CD14-positive monocyte (primary cell): ENCODE measurements at regions not wholly inside any gene's neighbourhood (a gene's known extent, or its start where the extent isn't known, plus 50 kb on each side); places are given as distances from the start of the nearest gene placed in this dataset.

Experiments
- DNase-seq, 3 donors: peaks; one replicate each; pipeline ENCODE4 v3.0.0-alpha.2; 2011 to 2022
- H2AFZ ChIP-seq: 2 replicates; pipeline ENCODE4 v1.6.0; 2012; ENCODE audit warnings: mild to moderate bottlenecking, low read depth, low read length, inconsistent platforms; ENCODE audit not compliant: insufficient read depth, poor library complexity, severe bottlenecking
- H3K27ac ChIP-seq, 2 donors: 1 replicate in 1 of 2; 2 replicates in 1 of 2; pipeline ENCODE4 v1.5.1; 2012 to 2013; ENCODE audit warnings: low read length in 2 of 2, control low read depth in 1 of 2, inconsistent platforms in 1 of 2, low read depth in 1 of 2, mild to moderate bottlenecking in 1 of 2
- H3K27me3 ChIP-seq, 2 donors: one replicate each; pipeline versions ENCODE4 v1.6.0 to v1.6.1; 2011 to 2013; ENCODE audit warnings: low read length in 2 of 2; ENCODE audit not compliant: control insufficient read depth in 2 of 2, insufficient read depth in 2 of 2
- H3K36me3 ChIP-seq, 2 donors: replicated peaks in 1 of 2; 1 replicate in 1 of 2; 2 replicates in 1 of 2; pipeline versions ENCODE4 v1.5.1 to v1.6.1; 2012 to 2013; ENCODE audit warnings: low read length in 2 of 2, control low read depth in 1 of 2, inconsistent platforms in 1 of 2, mild to moderate bottlenecking in 1 of 2; ENCODE audit not compliant: insufficient read depth in 2 of 2, control insufficient read depth in 1 of 2
- H3K4me1 ChIP-seq, 2 donors: 1 replicate in 1 of 2; 2 replicates in 1 of 2; pipeline versions ENCODE4 v1.5.1 to v1.6.1; 2012 to 2013; ENCODE audit warnings: low read length in 2 of 2, control low read depth in 1 of 2, inconsistent platforms in 1 of 2, mild to moderate bottlenecking in 1 of 2, moderate library complexity in 1 of 2; ENCODE audit not compliant: insufficient read depth in 2 of 2, control insufficient read depth in 1 of 2
- H3K4me2 ChIP-seq: replicated peaks from 2 replicates; pipeline ENCODE3; 2012; ENCODE audit warnings: low read length, moderate library complexity, mild to moderate bottlenecking; ENCODE audit not compliant: poor library complexity, severe bottlenecking; ENCODE audit errors: extremely low read depth
- H3K4me3 ChIP-seq, 3 experiments: fragments of 200-600 bp in 1 of 3; sonication (generic) in 1 of 3; replicated peaks in 1 of 3; 1 replicate in 2 of 3; 2 replicates in 1 of 3; pipeline ENCODE4 v1.5.1; 2011 to 2013; ENCODE audit warnings: low read length in 3 of 3, mild to moderate bottlenecking in 3 of 3, control low read depth in 2 of 3, low read depth in 2 of 3, inconsistent platforms in 1 of 3, moderate library complexity in 1 of 3
- H3K79me2 ChIP-seq: 2 replicates; pipeline ENCODE4 v1.6.0; 2012; ENCODE audit warnings: mild to moderate bottlenecking, control low read depth, inconsistent platforms, low read length, moderate library complexity; ENCODE audit not compliant: insufficient read depth
- H3K9ac ChIP-seq: 2 replicates; pipeline ENCODE4 v1.6.0; 2017; ENCODE audit warnings: low read length, mild to moderate bottlenecking; ENCODE audit not compliant: insufficient read depth, poor library complexity, severe bottlenecking
- H3K9me3 ChIP-seq, 2 donors: replicated peaks in 1 of 2; 1 replicate in 1 of 2; 2 replicates in 1 of 2; pipeline versions ENCODE4 v1.5.1 to v1.6.1; 2012 to 2013; ENCODE audit warnings: low read length in 2 of 2, control low read depth in 1 of 2; ENCODE audit not compliant: control insufficient read depth in 1 of 2, insufficient read depth in 1 of 2
- H4K20me1 ChIP-seq: 2 replicates; pipeline ENCODE4 v1.6.0; 2012; ENCODE audit warnings: mild to moderate bottlenecking, low read length, control low read depth, moderate library complexity; ENCODE audit not compliant: insufficient read depth
- H3K27ac Mint-ChIP-seq, 7 donors: one replicate each; pipeline ENCODE4 v1.8.0; 2020; ENCODE audit warnings: mild to moderate bottlenecking in 7 of 7, mixed read lengths in 7 of 7, moderate library complexity in 6 of 7, inconsistent platforms in 2 of 7
- H3K27me3 Mint-ChIP-seq, 3 donors: one replicate each; pipeline ENCODE4 v1.8.0; 2021 to 2022; ENCODE audit warnings: low read depth in 3 of 3, mild to moderate bottlenecking in 3 of 3, mixed read lengths in 3 of 3, moderate library complexity in 3 of 3, inconsistent platforms in 1 of 3
- H3K36me3 Mint-ChIP-seq, 2 donors: one replicate each; pipeline ENCODE4 v1.8.0; 2020; ENCODE audit warnings: mixed read lengths in 2 of 2, inconsistent platforms in 1 of 2, mild to moderate bottlenecking in 1 of 2
- H3K4me1 Mint-ChIP-seq: one replicate; pipeline ENCODE4 v1.8.0; 2020; ENCODE audit warnings: mild to moderate bottlenecking, mixed read lengths
- H3K4me3 Mint-ChIP-seq, 2 donors: one replicate each; pipeline ENCODE4 v1.8.0; 2020; ENCODE audit warnings: mild to moderate bottlenecking in 2 of 2, mixed read lengths in 2 of 2, moderate library complexity in 1 of 2
- H3K9me3 Mint-ChIP-seq, 7 donors: one replicate each; pipeline ENCODE4 v1.8.0; 2020 to 2022; ENCODE audit warnings: mixed read lengths in 7 of 7, mild to moderate bottlenecking in 6 of 7, moderate library complexity in 6 of 7, inconsistent platforms in 2 of 7
- CTCF ChIP-seq: fragments of 200-600 bp; IDR thresholded peaks from one replicate; pipeline ENCODE4 v1.8.0; 2022; ENCODE audit warnings: antibody characterized with exemption, mild to moderate bottlenecking
- WGBS: methylation state at CpG from one replicate; pipeline ENCODE4 v1.1.5; 2013; ENCODE audit warnings: missing lambda C conversion rate; ENCODE audit not compliant: insufficient coverage; 5-methylcytosine and 5-hydroxymethylcytosine counted together
- intact Hi-C, 2 donors: fragments of 100-400 bp; cut with micrococcal nuclease; formaldehyde crosslinking; loops; one replicate each; pipeline versions ENCODE4 v1.15.0 to v1.15.1; 2023

GRCh38 chr2:153105829-153106578 lies 372.6 kb downstream of the RPRM start:
- WGBS: no CpG with 5 or more reads among the region's 2 CpGs
- no peaks in the 10 kb centered on the region for H3K9me3 ChIP-seq
- H4K20me1 ChIP-seq: no peaks in the 10 kb centered on the region
- H2AFZ ChIP-seq: no peak overlapping the region
- Mint-ChIP-seq H3K9me3 (peaks cover 0 to 3% (median 0%) of the 10 kb centered on the region in 7 donors), H3K4me1 (no peaks in the 10 kb centered on the region), H3K4me3 (no peak overlapping the region), H3K27ac (no peak overlapping the region), H3K36me3 (no peaks in the 10 kb centered on the region), H3K27me3 (no peaks in the 10 kb centered on the region)
- intact Hi-C loops: no loop called here
- DNase-seq: no peak
- no peaks in the 10 kb centered on the region for H3K27me3 ChIP-seq
- no peaks in the 10 kb centered on the region for H3K79me2 ChIP-seq
- no peak overlapping the region for H3K9ac ChIP-seq
- TF ChIP-seq CTCF: no peak
- H3K36me3 ChIP-seq: no peaks in the 10 kb centered on the region
- no peak overlapping the region for H3K4me3 ChIP-seq
- H3K4me1 ChIP-seq: no peaks in the 10 kb centered on the region
- H3K27ac ChIP-seq: no peak overlapping the region
- no peak overlapping the region for H3K4me2 ChIP-seq

- Histone ChIP-seq H3K4me2 (no peak overlapping the region), H3K9ac (no peak overlapping the region), H2AFZ (no peak overlapping the region), H3K79me2 (no peaks in the 10 kb centered on the region), H3K27ac (no peak overlapping the region), H3K36me3 (no peaks in the 10 kb centered on the region), H3K4me1 (no peaks in the 10 kb centered on the region), H3K4me3 (no peak overlapping the region), H4K20me1 (no peaks in the 10 kb centered on the region), H3K27me3 (no peaks in the 10 kb centered on the region), H3K9me3 (peaks cover 0 to 4% of the 10 kb centered on the region in 2 donors)
- no peak for TF ChIP-seq CTCF
- Mint-ChIP-seq H3K9me3 (peaks cover 0 to 6% (median 0%) of the 10 kb centered on the region in 7 donors), H3K36me3 (no peaks in the 10 kb centered on the region), H3K4me1 (no peaks in the 10 kb centered on the region), H3K4me3 (no peak overlapping the region), H3K27me3 (no peaks in the 10 kb centered on the region), H3K27ac (no peak overlapping the region)
- DNase-seq: no peak
- intact Hi-C loops: no loop called here
- 29% methylated on average over 1 of the region's 2 CpGs for WGBS
Measured at GRCh38 chr2:153101187-153101586, 377.4 kb downstream of the RPRM start.
